ENCODE measurements at regions not wholly inside any gene's neighbourhood (a gene's known extent, or its start where the extent isn't known, plus 50 kb on each side); places are given as distances from the start of the nearest gene placed in this dataset.

GRCh38 chr1:98054786-98055185, 134.0 kb upstream of the DPYD start:
- POLR2A ChIA-PET, result no interaction called here
- WGBS (ENCODE audit: insufficient coverage, insufficient replicate concordance, low lambda C conversion rate, missing lambda C conversion rate), result 28% methylated on average over 4 of the region's 4 CpGs
- no peak overlapping the region for H3K9ac ChIP-seq (ENCODE audit: control insufficient read depth, insufficient read depth, low read length)
- no peaks in the 10 kb centered on the region for H3K79me2 ChIP-seq (ENCODE audit: control insufficient read depth, insufficient read depth, low read length)
- intact Hi-C loops (cut with micrococcal nuclease; ENCODE audit: unreplicated experiment) (loop anchor here (1.0 to 10.0 kb wide), 5 partner anchors 232 to 1820 kb away; no protein-coding TSS in a partner anchor), in situ Hi-C loops (cut with MboI) (loop anchor here (5.0 kb wide), 1 partner anchor 1082 kb away; no protein-coding TSS in a partner anchor)
- no peaks in the 10 kb centered on the region for H4K20me1 ChIP-seq (ENCODE audit: control insufficient read depth, insufficient read depth)
- no peaks in the 10 kb centered on the region for H3K9me3 ChIP-seq (replicated peaks; ENCODE audit: control insufficient read depth, insufficient read depth, low read length)
- H2AFZ ChIP-seq (ENCODE audit: control insufficient read depth, low read depth, low read length), result no peak overlapping the region
- TF ChIP-seq RCOR1 (conservative IDR thresholded peaks at IDR 0.05; ENCODE audit: low read depth, low read length) (no peak), PML (IDR thresholded peaks at IDR 0.05; ENCODE audit: low read length) (no peak), REST (IDR thresholded peaks at IDR 0.05; ENCODE audit: low read depth, low read length) (no peak), TARDBP (IDR thresholded peaks at IDR 0.05; ENCODE audit: borderline replicate concordance) (no peak), BHLHE40 (IDR thresholded peaks at IDR 0.05; ENCODE audit: borderline replicate concordance in 1 of 2, low read depth in 2 of 2, low read length in 1 of 2) (no peak), ATF2 (IDR thresholded peaks at IDR 0.05; ENCODE audit: low read length) (no peak), TAF1 (IDR thresholded peaks at IDR 0.05; ENCODE audit: borderline replicate concordance, low read depth, low read length) (no peak), CREM (IDR thresholded peaks at IDR 0.05; ENCODE audit: low read depth) (no peak), ZBTB40 (IDR thresholded peaks at IDR 0.05; ENCODE audit: borderline replicate concordance) (no peak), NBN (IDR thresholded peaks at IDR 0.05) (no peak), SUZ12 (IDR thresholded peaks at IDR 0.05; ENCODE audit: unreplicated experiment) (no peak)
- RAD21 ChIA-PET (ENCODE audit: unreplicated experiment), result no interaction called here
- FAIRE-seq (no peak), DNase-seq (ENCODE audit: low read depth, low spot score) (no peak), ATAC-seq (no peak)
- SMC1A ChIA-PET (ENCODE audit: uncharacterized antibody, unreplicated experiment), result interaction anchor here (0.6 to 1.9 kb wide), 3 partner anchors 813 to 1256 kb away, joined by 3 to 8 read pairs (median 3); no protein-coding TSS in a partner anchor
- H3K36me3 ChIP-seq (ENCODE audit: control insufficient read depth in 2 of 2, insufficient read depth in 2 of 2, low read length in 1 of 2), result no peaks in the 10 kb centered on the region
- H3K4me1 ChIP-seq (ENCODE audit: control insufficient read depth, insufficient read depth, low read length), result no peaks in the 10 kb centered on the region
- BruUV-seq (replicated peaks), result no TSS peak
- H3K27me3 ChIP-seq (replicated peaks in 1 of 2; ENCODE audit: control insufficient read depth in 2 of 2, insufficient read depth in 2 of 2, low read length in 1 of 2), result peaks cover 0 to 5% of the 10 kb centered on the region in 2 experiments; a peak in 2 of 4 replicates
- CTCF ChIA-PET, result interaction anchor here (0.6 to 5.2 kb wide), 17 partner anchors 8 to 1818 kb away, joined by 3 to 24 read pairs (median 4); no protein-coding TSS in a partner anchor
- no peak overlapping the region for H3K4me2 ChIP-seq (ENCODE audit: control insufficient read depth, insufficient read depth)
- no peak overlapping the region for H3K27ac ChIP-seq (ENCODE audit: control insufficient read depth, insufficient read depth)
- H3K4me3 ChIP-seq, result no peak overlapping the region

Data from GM12878 (cell line).